HG02642 (cell line): ENCODE measurements at regions not wholly inside any gene's neighbourhood (a gene's known extent, or its start where the extent isn't known, plus 50 kb on each side); places are given as distances from the start of the nearest gene placed in this dataset.

Source experiments
- ATAC-seq: cut with Tn5 transposase; IDR thresholded peaks from one replicate; pipeline ENCODE4 v1.9.1; 2021; ENCODE audit warnings: mild to moderate bottlenecking; ENCODE audit not compliant: unreplicated experiment, poor library complexity

DNA sequence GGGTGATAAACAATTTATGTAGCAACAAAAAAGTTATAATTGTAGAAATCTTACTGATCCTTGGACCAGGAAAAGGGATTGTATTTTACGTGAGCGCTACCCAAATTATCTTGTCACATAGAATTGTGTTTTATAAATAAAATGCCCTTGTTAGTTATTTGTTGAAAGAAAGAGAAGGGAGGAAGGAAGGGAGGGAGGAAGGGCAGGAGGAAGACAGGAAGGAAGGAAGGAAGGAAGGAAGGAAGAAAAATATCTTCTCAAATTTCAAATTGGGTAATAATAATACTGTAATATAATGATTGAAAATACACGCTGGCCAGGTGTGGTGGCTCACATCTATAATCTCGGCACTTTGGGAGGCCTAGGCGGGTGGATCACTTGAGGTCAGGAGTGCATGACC, 206.2 kb upstream of the TLL1 start:
- no peak for ATAC-seq

GRCh38 chr4:165667969-165668368, 205.1 kb upstream of the TLL1 start:
- no peak for ATAC-seq

DNA sequence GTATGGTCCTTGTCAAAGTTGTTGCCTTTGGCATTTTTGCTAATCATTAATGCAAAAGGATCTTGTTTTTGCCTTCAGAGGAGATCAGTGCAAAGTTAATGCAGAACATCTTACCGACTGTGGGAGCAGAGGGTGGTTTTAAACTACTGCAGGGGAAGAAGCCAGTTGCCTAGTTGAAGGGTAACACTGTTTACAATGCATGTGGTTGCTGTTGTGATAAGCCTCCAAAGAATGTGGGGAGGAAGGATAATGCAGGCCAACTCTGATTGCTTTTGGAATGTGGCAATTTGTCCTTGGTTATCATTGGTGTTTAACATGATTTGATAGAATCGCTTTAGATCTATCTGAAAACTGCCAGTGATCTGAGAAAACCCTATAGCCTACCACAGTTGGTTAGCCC, 204.3 kb upstream of the TLL1 start:
- ATAC-seq, result no peak

DNA sequence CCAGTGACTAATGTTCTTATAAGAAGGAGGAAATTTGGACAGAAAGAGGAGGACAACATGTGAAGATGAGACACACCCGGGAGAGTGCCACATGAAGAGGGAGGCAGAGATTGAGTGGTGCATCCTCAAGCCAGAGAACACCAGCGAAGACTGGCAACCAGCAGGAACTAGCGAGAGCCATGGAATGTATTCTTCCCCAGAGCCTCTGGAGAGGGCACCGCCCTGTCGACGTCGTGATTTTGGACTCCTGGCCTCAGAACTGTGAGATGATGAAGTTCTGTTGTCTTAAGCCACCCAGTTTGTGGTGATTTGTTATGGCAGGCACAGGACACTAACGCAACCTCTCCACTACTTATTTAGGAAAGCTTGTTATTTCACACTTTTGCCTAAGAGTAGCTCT, 196.0 kb upstream of the TLL1 start:
- ATAC-seq, result no peak

DNA sequence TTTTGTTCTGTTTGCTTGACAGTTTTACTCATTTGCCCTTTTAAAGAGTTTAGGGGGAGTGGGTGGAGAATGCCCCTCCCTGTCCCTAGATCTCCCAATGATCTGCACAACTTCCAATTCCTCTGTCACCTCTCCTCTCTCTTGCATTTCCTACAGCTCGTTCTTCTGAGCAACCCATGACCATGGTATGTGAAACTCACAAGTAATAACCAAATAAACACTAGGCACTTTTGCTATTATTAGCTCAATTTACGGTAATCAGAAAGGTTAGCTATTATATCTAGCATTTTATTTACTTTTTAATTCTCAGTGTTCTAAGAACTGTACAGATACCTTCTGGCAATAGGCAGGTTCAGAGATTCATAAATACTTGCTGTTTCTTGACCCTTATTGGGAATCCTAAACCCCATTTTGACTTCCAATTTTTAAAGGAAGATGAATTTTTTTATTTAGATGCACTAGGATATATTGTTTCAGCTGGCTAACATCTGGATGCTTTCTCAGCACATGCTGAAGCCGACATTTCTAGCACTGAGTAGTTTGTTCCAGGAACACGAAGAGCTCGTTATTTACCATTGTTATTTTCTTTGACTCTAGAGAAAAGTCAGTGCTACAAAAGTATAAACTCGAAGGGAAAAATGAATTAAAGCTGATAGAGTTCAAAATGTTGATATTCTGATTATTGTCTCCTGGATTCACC, 194.7 kb upstream of the TLL1 start:
- no peak for ATAC-seq

- ATAC-seq, result no peak
Measured at GRCh38 chr4:165678936-165679325, 194.1 kb upstream of the TLL1 start.

- ATAC-seq, result no peak
Measured at GRCh38 chr4:165680821-165681220, 192.2 kb upstream of the TLL1 start.

GRCh38 chr4:165682611-165683010, 190.4 kb upstream of the TLL1 start:
- no peak for ATAC-seq

DNA sequence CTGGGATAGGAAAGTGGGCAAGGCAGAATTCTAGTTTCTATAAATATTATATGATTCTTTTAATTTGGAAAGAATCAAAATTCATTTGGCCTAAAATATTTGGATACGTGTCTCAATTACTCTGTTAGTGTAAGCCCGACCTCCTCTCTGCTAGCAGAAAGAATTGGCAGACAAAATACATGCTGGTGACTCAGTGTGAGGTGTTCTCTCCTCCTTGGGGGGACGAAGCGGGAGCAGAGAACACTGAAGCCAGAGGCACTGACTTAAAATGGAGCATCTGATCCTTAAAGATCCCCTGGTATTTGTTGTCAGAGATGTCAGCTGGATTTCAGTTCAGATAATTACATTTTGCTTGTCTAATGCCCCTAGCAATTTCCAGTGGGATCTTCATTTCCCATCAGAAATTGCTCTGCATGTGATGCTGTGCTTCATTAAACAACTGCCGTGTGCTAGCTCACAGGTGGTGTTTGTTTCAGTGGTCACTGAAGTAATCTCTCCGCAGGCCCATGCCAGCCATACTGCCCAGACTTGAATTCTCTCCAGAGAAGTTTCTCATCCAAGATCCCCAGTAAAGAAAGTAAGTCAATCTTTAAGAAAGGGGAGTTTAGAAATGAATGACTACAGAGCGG, 188.7 kb upstream of the TLL1 start:
- no peak for ATAC-seq

DNA sequence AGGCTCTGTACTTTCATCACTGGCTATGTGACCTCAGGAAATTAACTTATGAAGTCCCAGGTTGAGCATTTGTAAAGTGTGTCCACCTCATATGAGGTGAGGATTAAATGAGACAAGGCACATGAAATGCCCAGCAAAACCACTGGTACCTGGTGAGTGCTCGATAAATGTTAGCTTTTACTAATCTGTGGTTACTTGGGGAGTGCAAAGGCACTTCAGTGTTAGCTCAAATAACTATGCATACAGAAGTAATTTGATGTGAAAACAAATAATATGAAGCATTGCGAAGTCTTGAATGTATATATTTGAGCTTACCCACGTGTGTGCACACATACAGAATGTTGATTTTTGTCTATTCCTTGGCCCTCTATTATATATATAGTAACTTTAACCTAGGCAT, 186.3 kb upstream of the TLL1 start:
- no peak for ATAC-seq

GRCh38 chr4:165689159-165689558, 183.9 kb upstream of the TLL1 start:
- ATAC-seq, result no peak

- no peak for ATAC-seq
Measured at GRCh38 chr4:165692082-165692481, 181.0 kb upstream of the TLL1 start.

GRCh38 chr4:165698272-165698671, 174.8 kb upstream of the TLL1 start:
- no peak for ATAC-seq

GRCh38 chr4:165699055-165699454, 174.0 kb upstream of the TLL1 start:
- ATAC-seq, result no peak

DNA sequence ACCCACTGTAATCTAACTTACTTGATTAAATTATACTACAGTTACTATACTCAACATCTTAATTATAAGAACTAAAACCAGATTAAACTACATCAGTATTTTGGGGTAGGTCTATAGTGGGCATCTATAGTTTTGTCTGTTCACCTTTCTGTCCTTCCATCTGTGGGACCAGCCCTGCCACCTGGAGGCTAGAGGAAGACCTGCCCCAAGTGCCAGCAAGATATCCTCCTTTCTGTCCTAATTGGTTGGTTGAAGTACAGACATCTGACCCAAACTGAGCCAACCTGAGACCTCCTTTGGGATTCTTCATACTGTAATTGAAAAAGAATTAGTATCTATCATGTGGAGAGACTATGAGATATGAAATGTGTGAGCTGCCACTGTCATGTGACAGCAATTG, 172.2 kb upstream of the TLL1 start:
- ATAC-seq, result peak; percentile 61

GRCh38 chr4:165707128-165707527, 165.9 kb upstream of the TLL1 start:
- ATAC-seq, result no peak

- no peak for ATAC-seq
Measured at GRCh38 chr4:165709516-165709915, 163.5 kb upstream of the TLL1 start.

- no peak for ATAC-seq
Measured at GRCh38 chr4:165709973-165710526, 163.0 kb upstream of the TLL1 start.

DNA sequence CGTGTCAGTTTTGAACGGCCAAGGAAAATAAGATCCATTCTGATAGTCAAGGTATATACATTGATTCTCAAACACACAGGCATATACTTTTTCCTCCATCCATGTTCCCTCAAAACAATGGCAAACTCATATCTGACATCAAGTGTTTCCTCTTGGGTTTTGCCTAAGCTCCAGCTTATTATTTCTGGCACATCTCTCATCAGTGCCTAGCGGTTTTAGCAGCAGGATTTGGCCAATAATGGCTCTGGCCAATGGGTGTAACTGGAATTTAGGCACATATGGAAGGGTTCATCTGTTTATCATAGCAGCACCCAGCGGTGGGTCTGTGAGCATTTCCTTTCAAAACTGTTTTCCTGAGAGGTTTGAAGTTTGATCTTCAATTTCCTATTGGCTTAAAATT, 161.6 kb upstream of the TLL1 start:
- ATAC-seq, result no peak

DNA sequence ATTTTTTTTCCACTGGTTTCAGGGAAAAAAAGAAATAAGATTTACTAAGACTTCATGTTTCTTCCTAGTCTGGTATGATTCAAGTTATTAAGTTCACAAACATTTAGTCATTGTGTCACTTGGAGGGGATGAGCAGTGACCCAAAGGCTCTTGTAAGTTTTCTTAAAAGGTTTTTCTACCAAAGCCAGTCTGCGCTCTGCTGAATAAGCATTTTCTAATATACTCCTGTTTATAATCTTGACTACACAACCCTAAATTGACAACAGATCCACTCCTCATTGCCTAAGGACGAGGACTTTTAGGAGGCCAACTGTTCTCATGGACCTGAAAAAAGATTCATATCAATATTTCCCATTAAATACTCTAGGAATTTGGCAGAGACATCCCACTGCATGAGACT, 161.1 kb upstream of the TLL1 start:
- ATAC-seq, result no peak

- no peak for ATAC-seq
Measured at GRCh38 chr4:165714650-165715049, 158.4 kb upstream of the TLL1 start.

GRCh38 chr4:165715211-165715610, 157.8 kb upstream of the TLL1 start:
- no peak for ATAC-seq
